HG02763 (cell line): ENCODE measurements at regions not wholly inside any gene's neighbourhood (a gene's known extent, or its start where the extent isn't known, plus 50 kb on each side); places are given as distances from the start of the nearest gene placed in this dataset.

ENCODE experiments used
- ATAC-seq: cut with Tn5 transposase; IDR thresholded peaks from one replicate; pipeline ENCODE4 v1.9.1; 2021; ENCODE audit warnings: mild to moderate bottlenecking, moderate library complexity; ENCODE audit not compliant: unreplicated experiment

DNA sequence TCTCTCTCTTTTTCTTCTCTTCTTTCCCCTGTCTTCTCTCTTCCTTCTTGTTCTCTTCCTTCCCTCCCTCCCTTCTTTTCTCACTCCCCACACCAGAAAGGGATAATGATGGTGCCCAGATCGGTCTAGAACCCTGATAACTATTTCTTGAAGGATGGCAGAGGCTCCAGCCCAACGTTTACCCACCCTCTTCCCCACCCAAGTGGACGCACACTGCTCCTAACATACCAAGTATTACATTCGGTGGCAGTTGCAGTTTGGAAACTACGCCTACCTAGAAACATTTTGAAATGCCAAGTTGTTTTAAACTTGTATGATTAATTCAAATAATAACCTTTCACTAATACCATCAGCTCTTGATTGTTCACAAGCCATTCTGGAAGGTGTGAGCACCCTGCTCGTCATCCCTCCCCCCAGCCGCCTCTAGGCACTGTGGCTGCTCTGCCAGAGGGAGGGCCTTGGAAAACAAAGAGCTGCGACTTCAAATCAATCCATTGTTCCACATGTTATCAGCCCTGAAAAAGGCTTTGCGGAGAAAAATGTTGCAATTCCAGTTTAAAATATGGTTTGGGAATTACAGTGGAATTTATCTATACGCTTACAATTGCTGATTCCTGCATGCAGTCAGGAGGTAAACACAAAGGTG, 1017.5 kb upstream of the TENM3 start:
- ATAC-seq: no peak

DNA sequence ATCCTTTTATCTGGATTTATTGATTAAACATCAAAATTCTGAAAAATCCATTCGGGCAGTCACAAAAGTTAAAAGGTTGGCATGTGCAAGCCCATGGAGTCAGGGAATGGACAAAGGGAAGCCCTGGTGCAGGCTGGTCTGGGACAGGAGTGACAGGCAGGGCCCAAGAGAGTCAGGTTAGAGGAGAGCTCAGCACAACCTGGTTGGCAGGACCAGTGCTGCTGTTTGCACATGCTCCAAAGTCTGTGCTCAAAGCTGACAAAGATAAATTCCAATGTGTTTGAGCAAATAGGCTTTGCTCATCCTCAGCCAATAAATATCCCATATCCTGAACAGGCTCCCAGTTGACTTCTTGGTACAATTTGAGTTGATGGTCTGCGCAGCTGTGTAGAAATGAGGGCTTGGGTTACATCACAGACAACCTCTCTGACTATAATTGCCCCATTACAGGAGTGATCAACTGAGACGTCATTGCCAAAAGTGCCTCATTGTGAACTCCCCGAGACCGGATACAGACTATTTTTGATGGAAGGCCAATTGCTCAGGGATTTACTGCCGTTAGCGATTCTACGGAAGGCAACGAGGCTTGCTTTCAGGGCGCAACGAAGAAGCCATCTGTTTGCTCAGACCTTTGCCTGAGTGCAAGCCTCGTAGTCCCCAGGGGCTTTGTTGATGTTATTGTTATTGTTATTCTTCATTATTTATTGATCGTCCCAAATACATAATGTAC, 1008.1 kb upstream of the TENM3 start:
- ATAC-seq: no peak

DNA sequence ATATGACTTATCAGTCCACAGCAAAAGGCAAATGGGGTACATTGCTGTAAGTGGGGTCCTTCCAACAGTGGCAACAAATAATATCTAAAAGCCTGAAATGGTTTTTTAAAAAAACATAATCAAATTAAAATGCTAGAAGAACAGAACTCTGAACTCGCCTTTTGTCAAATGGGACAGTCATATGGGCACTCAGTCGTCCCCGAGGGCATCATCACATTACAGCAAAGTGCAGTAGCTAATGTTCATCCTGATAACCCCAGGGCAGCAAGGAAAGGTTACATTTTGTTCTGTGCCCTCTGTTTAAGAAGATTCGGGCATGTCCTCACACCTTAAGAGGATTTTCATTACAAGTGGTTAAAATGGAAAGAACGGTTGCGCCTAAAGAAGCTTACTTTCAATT, 997.9 kb upstream of the TENM3 start:
- ATAC-seq: no peak

DNA sequence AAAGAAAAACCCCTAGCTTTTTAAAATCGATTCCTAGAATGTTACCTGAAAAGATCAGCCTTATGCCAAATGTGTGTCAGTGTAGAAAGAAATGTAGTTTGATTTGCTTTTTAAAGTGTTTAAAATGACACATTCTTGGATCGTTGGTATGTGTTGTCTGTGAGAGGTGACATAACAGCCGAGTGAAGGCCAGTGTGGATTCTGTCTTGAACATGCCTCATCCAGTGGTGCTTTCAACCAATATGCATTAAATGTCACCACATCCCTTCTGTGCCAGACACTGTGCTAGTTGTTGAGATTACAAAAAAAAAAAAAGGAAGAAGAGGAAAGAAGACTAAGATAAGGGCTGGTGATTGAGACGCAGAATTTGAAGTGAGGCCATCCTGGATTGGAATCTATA, 994.2 kb upstream of the TENM3 start:
- ATAC-seq: no peak

DNA sequence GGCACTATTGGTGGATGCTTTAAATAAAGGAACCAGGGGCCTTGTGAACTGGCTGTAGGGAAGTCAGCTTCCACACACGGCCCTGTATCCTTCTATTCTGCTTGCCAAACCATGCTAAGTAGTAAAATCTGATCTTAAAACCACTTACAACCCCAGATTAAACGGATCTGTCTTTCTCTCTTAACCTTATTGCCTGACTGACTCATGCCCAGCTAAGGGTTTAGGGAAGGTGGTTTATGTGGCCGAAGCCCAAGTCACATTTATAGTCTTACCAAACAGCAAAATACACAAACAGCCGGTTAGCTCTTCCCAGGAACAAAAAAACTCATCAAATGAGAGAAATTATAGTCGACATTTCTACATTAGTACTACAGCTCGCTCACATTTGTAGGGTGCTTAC, 988.4 kb upstream of the TENM3 start:
- ATAC-seq: no peak

DNA sequence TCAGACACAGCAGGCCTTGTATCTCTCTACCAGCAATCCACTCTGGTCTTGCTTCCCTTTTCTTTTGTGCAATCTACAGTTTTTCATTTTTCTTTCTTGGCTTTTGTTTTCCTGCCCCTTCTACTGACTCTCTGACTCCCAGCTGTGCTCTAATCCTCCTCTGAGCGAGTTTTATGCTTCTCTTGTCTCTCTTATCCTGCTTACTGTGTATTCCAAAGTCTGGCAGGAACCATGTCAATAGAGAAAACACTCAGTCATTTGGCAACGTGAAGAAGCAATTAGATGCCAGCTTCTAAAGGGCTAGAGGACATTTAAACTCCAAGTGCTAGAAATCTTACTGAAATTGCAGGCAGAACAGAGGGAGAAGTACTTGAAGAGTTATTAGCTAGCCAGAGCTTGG, 984.6 kb upstream of the TENM3 start:
- no peak for ATAC-seq

DNA sequence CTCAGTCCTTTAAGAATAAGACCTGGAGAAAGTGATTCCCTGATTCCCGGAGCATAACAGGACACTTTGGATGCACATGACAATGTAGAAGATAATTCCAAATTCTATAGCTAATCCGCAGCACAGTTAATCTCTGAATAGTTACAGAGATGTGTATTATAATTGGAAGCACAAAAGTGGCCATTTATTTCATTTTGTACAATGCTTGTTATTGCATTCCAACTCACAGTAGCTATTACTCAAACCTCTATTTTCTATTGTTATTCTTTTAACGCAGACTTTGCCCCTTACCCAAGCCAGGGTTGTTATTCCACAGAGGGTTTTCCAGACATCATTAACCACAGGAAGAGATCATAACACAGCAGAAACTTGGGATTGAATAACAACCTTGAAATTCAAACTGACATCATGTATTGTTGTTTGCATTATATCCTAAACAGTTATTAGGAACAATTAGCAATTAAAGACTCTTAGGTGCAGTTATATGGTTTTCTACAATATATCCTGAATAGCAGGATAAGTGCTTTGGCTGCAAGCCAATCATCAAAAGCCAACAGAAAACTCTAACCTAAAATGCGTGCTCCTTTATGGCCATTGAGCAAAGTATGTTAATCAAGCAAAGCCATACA, 984.0 kb upstream of the TENM3 start:
- ATAC-seq: no peak

DNA sequence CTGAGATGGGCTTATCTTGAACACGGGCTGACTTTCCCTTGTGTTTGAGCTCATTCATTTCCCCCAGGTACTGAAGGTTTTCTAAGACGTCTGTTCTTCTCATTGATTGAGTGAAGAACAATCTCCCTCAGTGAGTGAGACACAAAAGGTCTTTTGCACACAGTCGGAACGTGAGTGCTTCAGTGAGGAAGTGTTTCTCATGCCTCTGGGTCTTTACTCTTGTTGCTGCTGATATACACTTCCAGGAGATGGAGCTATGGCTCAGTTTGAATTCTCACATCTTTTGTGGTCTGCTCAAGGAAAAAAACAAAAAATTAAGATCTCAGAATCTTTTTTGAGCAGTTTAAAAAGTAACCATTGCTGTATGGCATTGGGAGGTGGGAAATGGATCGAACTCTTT, 981.9 kb upstream of the TENM3 start:
- ATAC-seq: no peak

DNA sequence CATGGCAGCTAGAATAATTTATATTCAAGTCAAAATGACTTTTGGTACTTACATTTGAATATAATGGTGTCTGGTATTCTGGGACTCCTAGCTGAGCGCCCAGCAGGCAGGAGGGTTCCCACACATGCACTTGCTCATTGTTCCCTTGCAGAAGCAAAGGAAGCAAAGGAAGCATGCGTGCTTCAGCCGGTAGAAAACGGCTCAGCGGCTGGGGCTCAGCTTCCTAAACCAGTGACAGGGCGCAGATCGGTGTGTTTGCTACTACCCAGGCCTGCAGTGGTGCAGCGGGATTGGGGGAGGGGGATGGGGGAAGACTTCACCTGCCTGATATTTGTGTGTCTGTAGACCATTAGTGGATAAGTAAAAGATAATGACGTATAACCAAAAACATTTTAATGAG, 978.3 kb upstream of the TENM3 start:
- ATAC-seq: no peak

DNA sequence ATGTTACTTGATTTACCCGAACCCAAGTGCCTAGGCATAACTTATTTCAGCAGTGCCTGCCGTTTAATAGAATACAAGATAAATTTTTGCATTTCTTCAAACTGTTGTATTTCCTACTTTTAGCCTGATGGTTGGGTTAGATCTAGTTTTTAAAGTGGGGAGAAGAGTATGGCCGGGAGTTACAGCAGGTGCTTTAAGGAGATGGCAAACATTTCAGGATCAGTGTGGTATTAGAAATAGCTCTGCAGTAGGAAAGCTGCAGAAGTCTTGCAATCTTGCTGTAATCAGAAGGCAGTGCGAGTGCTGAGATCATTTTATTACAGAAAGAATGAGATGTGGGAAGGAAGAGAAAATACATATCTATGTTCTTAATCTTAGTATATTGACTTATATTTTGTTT, 977.8 kb upstream of the TENM3 start:
- ATAC-seq: no peak

DNA sequence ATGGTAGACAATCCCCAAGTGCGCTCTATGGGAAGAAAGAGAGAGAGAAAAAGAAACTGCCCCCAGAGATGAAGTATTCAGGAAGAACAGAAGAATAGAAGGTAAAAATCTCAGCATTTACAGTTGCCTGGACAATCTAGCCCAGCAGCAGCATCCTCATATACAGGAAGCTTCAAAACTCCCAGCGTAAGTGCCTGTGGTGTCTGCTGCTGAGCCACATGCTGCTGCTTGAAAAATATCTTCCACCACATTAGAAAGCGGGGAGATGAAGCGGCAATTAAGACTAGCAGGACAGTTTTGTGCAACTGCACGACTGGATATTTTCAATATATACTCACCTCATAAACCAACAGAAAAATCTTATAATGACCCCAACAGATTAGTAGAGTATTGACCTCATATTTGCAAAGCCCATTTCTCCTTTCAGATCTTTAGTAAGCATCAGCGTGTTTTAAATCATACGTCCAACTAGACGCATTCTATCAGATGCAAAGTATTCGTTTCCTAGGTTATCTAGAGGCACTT, 972.0 kb upstream of the TENM3 start:
- no peak for ATAC-seq

DNA sequence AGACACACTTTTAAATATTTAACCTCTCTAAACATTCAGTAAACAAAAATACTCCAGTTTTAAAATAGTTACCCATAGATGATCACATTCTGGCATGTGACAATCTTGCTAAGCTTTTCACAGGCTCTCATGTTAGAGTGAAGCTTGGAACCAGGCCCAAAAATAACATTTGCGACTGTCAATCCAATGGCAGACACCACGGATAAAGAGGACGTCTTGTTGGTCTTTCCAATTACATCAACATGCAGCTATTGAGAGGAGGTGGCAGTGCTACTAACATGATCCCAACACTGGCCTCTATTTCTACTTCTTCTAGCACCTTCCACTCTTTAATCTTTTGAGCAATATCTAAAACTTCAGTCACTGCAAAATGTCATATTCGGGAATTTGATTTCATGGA, 970.8 kb upstream of the TENM3 start:
- no peak for ATAC-seq

DNA sequence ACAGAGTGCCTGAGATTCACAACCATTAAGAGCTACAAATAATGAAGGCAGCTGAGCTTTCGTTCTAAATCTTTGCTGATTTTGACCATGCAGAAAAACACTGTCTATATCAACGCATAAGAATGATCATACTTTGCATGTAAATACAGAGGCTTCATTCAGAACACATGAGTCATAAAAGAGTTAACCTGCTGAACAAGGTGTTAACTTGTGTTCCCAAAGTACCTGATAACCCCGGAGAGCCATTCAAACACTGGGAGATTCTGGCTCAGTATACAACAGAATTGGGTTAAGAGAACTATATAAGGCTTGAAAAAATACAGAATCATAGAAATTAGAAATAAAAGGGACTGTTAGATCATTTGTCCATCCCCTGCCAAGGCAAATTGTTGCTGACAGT, 964.3 kb upstream of the TENM3 start:
- no peak for ATAC-seq

DNA sequence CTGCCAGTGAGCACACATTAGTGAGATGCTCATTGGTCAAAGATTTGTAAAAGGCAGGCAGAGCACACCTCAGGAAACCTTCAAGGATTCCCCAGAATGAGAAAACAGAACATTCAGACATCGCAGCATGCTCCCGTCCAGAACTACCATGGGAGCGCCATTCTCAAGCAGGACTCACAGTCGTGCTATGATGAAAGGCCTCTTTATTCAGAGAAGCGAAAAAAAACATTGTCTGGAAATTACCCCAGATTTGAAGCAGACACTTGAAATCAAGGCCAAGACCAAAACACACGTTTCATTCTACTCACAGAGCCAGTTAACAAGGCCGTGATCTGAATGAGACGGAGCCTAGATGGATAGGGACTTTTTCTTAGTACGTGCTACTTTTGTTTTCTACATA, 961.8 kb upstream of the TENM3 start:
- ATAC-seq: no peak

DNA sequence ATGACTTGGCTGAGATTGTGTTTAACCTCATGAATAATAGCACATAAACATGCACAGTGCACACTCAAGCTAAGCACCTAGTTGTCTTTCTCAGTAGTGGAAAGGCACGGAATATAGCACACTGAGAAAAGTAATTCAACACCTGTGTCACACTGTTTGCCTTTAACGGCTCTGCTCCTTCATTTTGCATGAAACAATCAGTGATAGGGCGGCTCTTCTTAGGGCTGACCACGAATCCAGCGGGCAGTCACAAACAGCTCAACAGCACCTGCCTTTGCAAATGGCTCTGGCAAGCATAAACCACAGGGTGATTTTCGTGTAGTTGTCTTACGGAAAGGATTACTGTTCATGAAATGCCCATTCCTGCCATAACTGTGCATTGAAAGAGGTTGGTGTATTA, 954.0 kb upstream of the TENM3 start:
- ATAC-seq: no peak

DNA sequence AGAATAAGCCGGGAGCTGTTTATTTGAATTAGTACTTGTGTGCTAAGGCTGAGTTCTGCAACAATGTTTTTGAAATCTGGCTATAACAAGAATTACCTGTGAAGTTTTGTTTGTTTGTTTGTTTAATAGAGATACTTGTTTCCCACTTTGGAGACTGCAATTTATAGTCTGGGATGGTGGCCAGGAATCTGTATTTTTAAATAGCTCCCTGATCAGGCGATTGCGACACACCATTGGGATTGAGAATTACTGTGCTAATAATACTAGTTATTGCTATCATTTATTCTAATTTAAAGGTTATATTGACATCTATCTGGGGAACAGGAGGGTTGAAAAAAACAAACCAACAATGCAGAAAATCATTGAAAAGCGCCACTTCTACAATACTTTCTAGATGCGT, 951.6 kb upstream of the TENM3 start:
- ATAC-seq: no peak

DNA sequence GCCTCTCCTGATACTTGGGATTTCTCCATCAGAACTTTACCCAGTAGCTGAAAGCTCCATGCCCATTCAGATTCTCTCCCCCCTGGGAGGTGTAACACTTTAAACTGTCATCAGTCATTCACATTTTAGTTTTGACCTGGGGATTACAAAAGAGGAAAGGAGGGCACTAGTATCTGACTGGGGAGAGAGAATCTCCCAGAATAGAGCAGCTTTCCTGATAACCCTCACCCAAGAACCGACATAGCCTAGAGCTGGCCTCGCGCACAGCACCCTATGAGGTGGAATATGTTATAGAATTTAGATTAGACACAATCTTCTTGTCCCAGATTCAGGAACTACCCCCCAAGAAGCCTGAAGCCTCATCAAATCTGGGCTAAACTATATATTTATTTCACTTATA, 950.2 kb upstream of the TENM3 start:
- no peak for ATAC-seq

DNA sequence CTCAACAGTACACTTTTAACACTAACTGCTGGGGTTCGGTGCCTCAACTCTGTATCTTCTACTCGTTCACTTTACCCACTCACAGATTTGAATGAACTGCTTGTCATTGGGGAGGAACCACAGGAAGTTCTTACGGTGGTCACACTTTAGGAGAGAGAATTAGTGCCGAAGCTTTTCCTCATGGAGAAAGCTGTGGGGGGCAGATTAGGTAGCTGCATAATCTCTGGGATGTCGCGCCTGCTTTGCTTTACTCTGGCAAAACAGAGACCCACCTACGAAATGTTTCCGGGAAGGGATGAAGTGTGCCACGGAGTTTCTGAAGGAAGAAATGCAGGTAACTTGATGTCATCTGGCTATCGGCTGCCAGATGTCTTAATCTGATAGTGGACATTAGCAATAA, 949.7 kb upstream of the TENM3 start:
- ATAC-seq: no peak

DNA sequence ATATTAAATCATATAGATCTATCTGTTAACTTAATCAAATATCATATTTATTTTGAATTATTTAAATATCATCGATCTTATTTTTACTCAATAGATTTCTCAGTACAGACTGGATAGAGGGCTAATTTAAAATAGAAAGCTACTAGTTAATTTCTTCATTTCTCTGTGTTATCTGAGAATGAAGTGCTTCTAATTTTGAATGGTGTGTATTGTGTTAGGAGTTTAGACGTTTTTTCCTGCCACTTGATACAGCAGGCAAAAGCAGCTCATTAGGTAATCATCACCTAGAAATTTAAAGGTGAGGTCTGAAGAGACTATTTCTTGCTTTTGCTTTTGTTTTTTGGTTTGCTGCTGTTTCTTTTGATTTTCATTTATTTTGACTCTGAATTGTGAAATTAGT, 948.8 kb upstream of the TENM3 start:
- no peak for ATAC-seq

DNA sequence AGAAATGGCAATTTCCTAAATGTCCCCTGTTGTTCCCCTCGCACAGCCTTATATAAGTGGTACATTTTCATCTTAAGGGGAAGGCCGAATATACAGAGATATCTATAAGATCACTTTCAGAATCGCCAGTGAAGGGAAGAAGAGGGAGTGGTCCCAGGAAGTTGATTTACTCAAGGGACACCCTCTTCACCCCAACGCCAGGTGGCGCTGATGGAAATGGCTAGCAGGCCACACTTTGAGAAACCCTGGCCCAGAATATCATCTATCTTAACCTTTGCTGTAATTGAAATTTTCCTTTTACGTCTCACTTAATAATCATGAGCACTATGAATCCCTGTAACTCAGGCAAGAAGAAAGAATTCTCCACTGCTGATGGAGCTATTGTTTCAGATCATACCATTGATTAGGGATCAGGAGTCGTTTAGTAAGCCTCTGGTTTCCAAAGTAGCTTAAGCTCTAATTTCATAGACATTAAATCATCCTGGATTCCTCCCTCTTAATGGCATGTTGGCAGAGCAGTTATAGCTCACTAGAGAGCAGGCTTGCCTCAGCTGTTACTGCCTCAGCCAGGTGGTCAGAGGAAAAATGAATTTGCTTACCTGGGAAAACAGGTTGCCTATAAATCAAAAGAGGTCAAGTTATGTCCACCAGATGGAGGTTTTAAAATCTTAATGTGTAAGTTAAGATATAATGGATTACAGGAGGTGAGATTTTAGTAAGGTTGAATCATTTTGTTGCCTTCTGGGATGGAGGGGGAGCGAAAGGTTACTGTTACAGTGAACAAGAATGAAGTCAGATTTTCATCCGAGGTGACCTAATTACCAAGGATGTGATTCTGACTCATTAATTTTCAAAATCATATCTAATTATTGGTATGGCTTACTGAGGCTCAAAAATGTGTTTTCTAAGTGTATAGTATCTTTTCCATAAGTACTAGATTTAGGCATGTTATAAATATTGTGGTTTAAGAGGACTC, 941.2 kb upstream of the TENM3 start:
- ATAC-seq: no peak

DNA sequence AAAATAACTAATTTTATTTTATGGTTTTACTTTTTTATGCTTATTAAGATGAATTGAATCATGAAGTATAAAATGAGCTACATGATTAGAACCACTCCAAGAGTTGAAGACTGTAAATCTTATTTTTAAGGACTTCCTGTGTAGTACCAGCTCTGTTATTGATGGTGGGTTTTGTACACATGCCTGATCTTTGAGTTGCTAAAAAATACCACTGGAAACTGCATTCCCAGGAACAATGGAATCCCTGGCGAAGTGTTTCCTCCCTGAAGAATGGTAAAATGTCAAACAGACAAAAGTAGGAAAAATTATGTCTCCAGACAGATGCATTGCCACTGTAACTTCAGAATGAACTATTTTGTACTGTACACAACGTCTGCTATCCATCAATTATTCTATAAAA, 935.4 kb upstream of the TENM3 start:
- no peak for ATAC-seq
